ENCODE measurements at regions not wholly inside any gene's neighbourhood (a gene's known extent, or its start where the extent isn't known, plus 50 kb on each side); places are given as distances from the start of the nearest gene placed in this dataset.

GRCh38 chrX:9330249-9330982, 134.4 kb upstream of the TBL1X start:
- H3K4me1 ChIP-seq (ENCODE audit: control insufficient read depth in 2 of 2, insufficient read depth in 2 of 2, low read length in 2 of 2), result no peaks in the 10 kb centered on the region
- H3K79me2 ChIP-seq (ENCODE audit: control insufficient read depth, insufficient read depth, low read length), result no peaks in the 10 kb centered on the region
- ATAC-seq (ENCODE audit: low read depth) (no peak), DNase-seq (no peak)
- TF ChIP-seq CTCF (IDR thresholded peaks at IDR 0.05), result no peak
- Mint-ChIP-seq H3K4me3 (no peak overlapping the region), H3K27me3 (peaks cover 3% of the 10 kb centered on the region), H3K4me1 (peaks cover 13% of the 10 kb centered on the region), H3K9me3 (ENCODE audit: insufficient read depth) (peaks cover 3% of the 10 kb centered on the region), H3K27ac (no peak overlapping the region)
- no peak overlapping the region for H3K4me2 ChIP-seq (replicated peaks; ENCODE audit: low read depth, low read length, poor library complexity, severe bottlenecking)
- no peak overlapping the region for H3K27ac ChIP-seq (ENCODE audit: low read length in 2 of 2)
- ChIA-PET CTCF (no interaction called here), POLR2A (no interaction called here)
- no peaks in the 10 kb centered on the region for H3K27me3 ChIP-seq (replicated peaks in 1 of 4; ENCODE audit: control extremely low read depth in 1 of 4, control insufficient read depth in 3 of 4, insufficient read depth in 4 of 4, low read length in 3 of 4)
- H3K4me3 ChIP-seq (ENCODE audit: control extremely low read depth in 1 of 5, extremely low read depth in 1 of 5, insufficient read depth in 1 of 5, low read depth in 2 of 5, low read length in 4 of 5), result no peak overlapping the region
- H3K9me3 ChIP-seq (ENCODE audit: control extremely low read depth in 1 of 3, control insufficient read depth in 2 of 3, insufficient read depth in 1 of 3, low read length in 2 of 3), result peaks cover 0 to 5% (median 0%) of the 10 kb centered on the region in 3 donors
- no peak overlapping the region for H3K9ac ChIP-seq (ENCODE audit: low read length)
- intact Hi-C loops (cut with micrococcal nuclease), result no loop called here
- H3K36me3 ChIP-seq (replicated peaks in 1 of 2; ENCODE audit: control extremely low read depth in 1 of 2, control insufficient read depth in 1 of 2, extremely low read depth in 1 of 2, insufficient read depth in 2 of 2, low read length in 1 of 2), result no peaks in the 10 kb centered on the region
- 80% methylated on average over 1 of the region's 8 CpGs for WGBS (ENCODE audit: insufficient coverage)
- no peak overlapping the region for H2AFZ ChIP-seq (ENCODE audit: insufficient read depth, low read depth, low read length, poor library complexity, severe bottlenecking)
- no peaks in the 10 kb centered on the region for H4K20me1 ChIP-seq (ENCODE audit: control insufficient read depth, insufficient read depth, low read length, poor library complexity, severe bottlenecking)

- Histone ChIP-seq H3K27me3 (replicated peaks in 1 of 4; ENCODE audit: control extremely low read depth in 1 of 4, control insufficient read depth in 3 of 4, insufficient read depth in 4 of 4, low read length in 3 of 4) (no peaks in the 10 kb centered on the region), H3K4me2 (replicated peaks; ENCODE audit: low read depth, low read length, poor library complexity, severe bottlenecking) (no peak overlapping the region), H3K9ac (ENCODE audit: low read length) (no peak overlapping the region), H3K36me3 (replicated peaks in 1 of 2; ENCODE audit: control extremely low read depth in 1 of 2, control insufficient read depth in 1 of 2, extremely low read depth in 1 of 2, insufficient read depth in 2 of 2, low read length in 1 of 2) (no peaks in the 10 kb centered on the region), H3K9me3 (ENCODE audit: control extremely low read depth in 1 of 3, control insufficient read depth in 2 of 3, insufficient read depth in 1 of 3, low read length in 2 of 3) (no peaks in the 10 kb centered on the region), H3K4me1 (ENCODE audit: control insufficient read depth in 2 of 2, insufficient read depth in 2 of 2, low read length in 2 of 2) (peaks cover 0 to 3% of the 10 kb centered on the region in 2 donors), H3K79me2 (ENCODE audit: control insufficient read depth, insufficient read depth, low read length) (no peaks in the 10 kb centered on the region), H3K27ac (ENCODE audit: low read length in 2 of 2) (no peak overlapping the region), H3K4me3 (ENCODE audit: control extremely low read depth in 1 of 5, extremely low read depth in 1 of 5, insufficient read depth in 1 of 5, low read depth in 2 of 5, low read length in 4 of 5) (no peak overlapping the region), H4K20me1 (ENCODE audit: control insufficient read depth, insufficient read depth, low read length, poor library complexity, severe bottlenecking) (no peaks in the 10 kb centered on the region), H2AFZ (ENCODE audit: insufficient read depth, low read depth, low read length, poor library complexity, severe bottlenecking) (no peak overlapping the region)
- DNase-seq, result no peak
- intact Hi-C loops (cut with micrococcal nuclease), result no loop called here
- H3K9me3 Mint-ChIP-seq (ENCODE audit: insufficient read depth), result no peaks in the 10 kb centered on the region
- WGBS (ENCODE audit: insufficient coverage), result 90% methylated on average over 6 of the region's 11 CpGs
- ChIA-PET POLR2A (no interaction called here), CTCF (interaction anchor here (0.7 kb wide), 1 partner anchor 363 kb away, joined by 4 read pairs; no protein-coding TSS in a partner anchor)
- no peak overlapping the region for H3K27ac Mint-ChIP-seq
- peaks cover 3% of the 10 kb centered on the region for H3K27me3 Mint-ChIP-seq
- no peak for TF ChIP-seq EZH2 (IDR thresholded peaks at IDR 0.05; ENCODE audit: borderline replicate concordance, insufficient read depth, low read depth, low read length, poor library complexity, severe bottlenecking)
- no peak for TF ChIP-seq CTCF (IDR thresholded peaks at IDR 0.05)
- ATAC-seq (ENCODE audit: low read depth), result no peak
- H3K4me3 Mint-ChIP-seq, result no peak overlapping the region
- H3K4me1 Mint-ChIP-seq, result peaks cover 3% of the 10 kb centered on the region
These were observed 130.8 kb upstream of the TBL1X start for GRCh38 chrX:9333873-9334560.

Data from B cell (primary cell).